T-helper 17 cell (primary cell): ENCODE measurements at regions not wholly inside any gene's neighbourhood (a gene's known extent, or its start where the extent isn't known, plus 50 kb on each side); places are given as distances from the start of the nearest gene placed in this dataset.

Experiments
- ATAC-seq: fragments of 150-1000 bp; cut with Tn5 transposase; 2 replicates; pipeline ENCODE4 v1.10.0; 2021; ENCODE audit warnings: mild to moderate bottlenecking, moderate library complexity
- DNase-seq, 3 donors: peaks; one replicate each; pipeline versions ENCODE4 v3.0.0 to v3.0.0-alpha.2; 2020 to 2021
- H3K9me3 ChIP-seq: one replicate; pipeline ENCODE4 v1.7.0; 2013; ENCODE audit warnings: low read length, mild to moderate bottlenecking; ENCODE audit not compliant: control insufficient read depth, poor library complexity, severe bottlenecking
- H3K27ac Mint-ChIP-seq: one replicate; pipeline ENCODE4 v1.8.0; 2022; ENCODE audit warnings: mild to moderate bottlenecking, moderate library complexity, mixed read lengths
- H3K27me3 Mint-ChIP-seq: one replicate; pipeline ENCODE4 v1.8.0; 2022; ENCODE audit warnings: mixed read lengths
- H3K36me3 Mint-ChIP-seq: one replicate; pipeline ENCODE4 v1.8.0; 2022; ENCODE audit warnings: low read depth, mixed read lengths
- H3K4me1 Mint-ChIP-seq: one replicate; pipeline ENCODE4 v1.8.0; 2022; ENCODE audit warnings: mild to moderate bottlenecking, mixed read lengths
- H3K4me3 Mint-ChIP-seq: one replicate; pipeline ENCODE4 v1.8.0; 2022; ENCODE audit warnings: mild to moderate bottlenecking, moderate library complexity, mixed read lengths

DNA sequence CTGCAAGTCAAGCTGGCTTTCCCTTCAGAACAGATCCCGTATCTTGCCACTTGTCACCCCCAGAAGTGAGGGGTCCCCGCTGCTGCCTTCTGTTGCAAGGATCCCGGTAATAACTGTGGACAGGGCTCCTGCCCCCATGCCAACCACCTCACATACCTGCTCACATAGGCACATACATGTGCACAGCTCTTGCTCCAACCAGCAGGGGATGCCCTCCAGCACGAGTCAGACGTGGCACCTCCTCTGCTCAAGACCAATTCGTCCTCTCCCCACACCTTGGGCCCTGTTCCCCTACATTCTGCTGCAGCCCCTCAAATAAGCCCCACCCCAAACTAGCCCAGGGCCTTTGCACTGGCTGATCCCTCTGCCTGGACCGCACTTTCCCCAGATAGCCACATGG is 163.3 kb downstream of the CRYBB2 start:
- no peaks in the 10 kb centered on the region for H3K9me3 ChIP-seq
- no peak for DNase-seq
- H3K36me3 Mint-ChIP-seq: peaks cover 2% of the 10 kb centered on the region
- no peak overlapping the region for H3K4me3 Mint-ChIP-seq
- no peak overlapping the region for H3K27ac Mint-ChIP-seq
- peaks cover 36% of the 10 kb centered on the region for H3K4me1 Mint-ChIP-seq
- no peaks in the 10 kb centered on the region for H3K27me3 Mint-ChIP-seq
- ATAC-seq: no peak

DNA sequence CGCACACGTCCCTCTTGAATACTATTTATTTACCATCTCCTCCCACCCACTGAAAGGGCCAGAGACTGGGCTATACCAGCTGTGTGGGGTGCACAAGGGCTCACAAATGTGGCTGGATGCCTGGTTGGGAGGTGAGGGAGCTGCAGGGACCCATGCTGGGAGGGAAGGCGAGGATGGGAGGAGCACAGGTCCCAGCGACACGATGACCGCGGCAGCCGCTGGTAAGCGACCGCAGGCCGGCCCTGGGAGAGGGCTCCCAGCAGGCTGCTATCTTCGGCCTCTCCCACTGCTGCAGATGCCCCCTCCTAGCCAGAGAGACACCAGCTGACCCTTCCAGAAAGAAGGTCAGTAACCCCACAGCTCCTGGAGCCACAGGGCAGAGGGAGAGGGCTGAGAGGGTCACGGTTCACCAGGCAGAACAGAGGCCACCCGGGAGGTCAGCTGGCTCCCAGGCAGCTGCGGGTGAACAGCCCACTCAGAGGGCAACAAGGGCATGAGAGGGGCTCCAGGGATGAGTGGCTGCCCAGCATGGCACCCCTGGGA is 163.9 kb downstream of the CRYBB2 start:
- no peak overlapping the region for H3K27ac Mint-ChIP-seq
- ATAC-seq: no peak
- peaks cover 37% of the 10 kb centered on the region for H3K4me1 Mint-ChIP-seq
- H3K4me3 Mint-ChIP-seq: no peak overlapping the region
- no peaks in the 10 kb centered on the region for H3K27me3 Mint-ChIP-seq
- DNase-seq: no peak
- H3K9me3 ChIP-seq: no peaks in the 10 kb centered on the region
- peaks cover 2% of the 10 kb centered on the region for H3K36me3 Mint-ChIP-seq

DNA sequence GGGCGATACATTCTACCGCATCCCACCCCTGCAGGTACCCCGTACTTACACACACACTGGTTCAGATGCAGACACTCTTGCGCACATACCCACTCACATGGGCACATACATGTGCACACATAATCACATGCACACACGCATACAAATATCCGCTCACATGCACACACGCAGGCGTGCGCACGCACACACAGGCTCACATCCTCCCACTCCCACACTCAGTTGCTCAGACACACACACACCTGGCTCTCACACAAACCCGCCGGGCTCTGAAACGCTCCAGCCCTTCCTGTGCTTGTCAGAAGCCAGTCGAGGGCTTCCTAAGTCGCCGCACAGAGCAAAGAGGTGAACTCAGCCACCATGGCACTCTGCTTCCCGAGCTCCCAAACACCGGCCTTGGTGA is 164.5 kb downstream of the CRYBB2 start:
- no peak for ATAC-seq
- Mint-ChIP-seq H3K27me3 (no peaks in the 10 kb centered on the region), H3K4me1 (peaks cover 43% of the 10 kb centered on the region), H3K4me3 (no peak overlapping the region), H3K36me3 (peaks cover 2% of the 10 kb centered on the region), H3K27ac (no peak overlapping the region)
- DNase-seq: no peak
- no peaks in the 10 kb centered on the region for H3K9me3 ChIP-seq

DNA sequence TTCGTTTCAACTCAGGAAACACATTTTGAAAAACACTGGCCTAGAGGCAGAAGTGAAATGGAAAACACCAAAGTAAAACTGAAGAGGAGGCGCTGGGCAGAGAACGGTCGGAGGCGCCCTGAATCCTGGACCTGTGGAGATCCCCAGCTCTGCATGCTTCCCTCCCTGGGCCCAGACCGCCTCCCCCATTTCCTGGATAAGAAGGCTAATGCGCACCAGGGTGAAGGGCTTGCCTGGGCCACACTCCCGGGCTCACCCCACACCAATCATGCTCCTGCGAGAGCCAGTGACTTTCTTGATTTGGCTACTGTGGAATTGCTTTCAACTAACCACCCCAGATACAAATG is 167.1 kb downstream of the CRYBB2 start:
- ATAC-seq: no peak
- Mint-ChIP-seq H3K4me1 (peaks cover 54% of the 10 kb centered on the region), H3K27ac (peak overlapping the region; percentile 81), H3K36me3 (no peaks in the 10 kb centered on the region), H3K4me3 (no peak overlapping the region), H3K27me3 (no peaks in the 10 kb centered on the region)
- DNase-seq: no peak
- no peaks in the 10 kb centered on the region for H3K9me3 ChIP-seq

DNA sequence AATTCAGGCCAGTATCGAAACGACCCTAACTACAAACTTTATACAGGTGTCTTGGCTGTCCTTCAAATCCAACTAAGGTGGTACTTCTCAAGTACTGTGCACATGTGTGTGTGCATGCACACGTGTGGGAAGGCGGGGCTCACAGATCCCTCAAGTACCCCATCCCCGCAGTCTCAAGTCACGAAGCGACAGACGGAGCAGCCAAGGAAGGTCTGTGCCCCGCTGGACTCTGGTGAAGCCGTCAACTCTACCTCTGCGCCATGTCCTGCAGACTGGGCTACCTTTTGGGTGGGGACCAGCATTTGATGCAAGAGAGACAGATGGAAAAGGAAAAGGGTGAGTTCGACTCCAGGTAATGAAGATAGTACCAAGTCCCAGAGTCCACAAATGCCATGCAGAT is 169.0 kb downstream of the CRYBB2 start:
- Mint-ChIP-seq H3K36me3 (no peaks in the 10 kb centered on the region), H3K27ac (peak overlapping the region; percentile 82), H3K4me3 (no peak overlapping the region)

DNA sequence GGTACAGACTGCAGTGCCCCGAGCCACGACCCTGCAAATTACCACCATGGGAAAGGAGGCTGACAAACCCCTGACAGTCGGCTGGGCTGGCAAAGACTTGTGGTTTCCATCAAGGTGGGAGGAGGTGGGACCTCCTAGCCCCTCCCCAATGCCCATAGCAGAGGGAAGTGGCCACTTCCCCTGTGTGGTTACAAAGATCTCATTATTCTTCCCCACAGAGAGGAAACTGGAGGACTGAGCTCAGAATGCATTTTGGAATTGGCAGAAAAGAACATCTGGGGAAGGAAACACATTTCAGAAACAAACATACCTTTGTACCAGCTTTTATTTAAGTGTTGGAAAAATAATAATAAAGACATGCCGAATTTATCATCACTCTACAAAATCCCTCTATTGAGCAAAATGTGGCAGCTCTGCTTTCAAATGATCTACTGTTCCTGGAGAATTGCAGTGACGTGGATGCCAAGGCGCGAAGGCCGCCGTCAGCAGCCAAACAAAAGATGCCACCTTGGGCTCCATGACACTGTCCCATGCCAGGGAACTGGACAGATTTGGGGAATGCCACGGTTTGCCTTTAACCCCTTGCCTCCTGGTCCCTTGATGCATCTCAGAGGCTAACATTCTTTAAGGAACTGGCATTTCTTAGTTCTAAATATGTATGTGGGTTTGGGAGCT is 169.6 kb downstream of the CRYBB2 start:
- no peak for ATAC-seq
- Mint-ChIP-seq H3K36me3 (no peaks in the 10 kb centered on the region), H3K27me3 (no peaks in the 10 kb centered on the region), H3K4me1 (peaks cover 44% of the 10 kb centered on the region), H3K4me3 (no peak overlapping the region), H3K27ac (peak overlapping the region; percentile 82)
- DNase-seq: no peak
- no peaks in the 10 kb centered on the region for H3K9me3 ChIP-seq

More for the DNA sequence above, 169.0 kb downstream of the CRYBB2 start:
- no peaks in the 10 kb centered on the region for H3K9me3 ChIP-seq
- ATAC-seq (no peak), DNase-seq (no peak)
- no peaks in the 10 kb centered on the region for H3K27me3 Mint-ChIP-seq
- peaks cover 46% of the 10 kb centered on the region for H3K4me1 Mint-ChIP-seq

DNA sequence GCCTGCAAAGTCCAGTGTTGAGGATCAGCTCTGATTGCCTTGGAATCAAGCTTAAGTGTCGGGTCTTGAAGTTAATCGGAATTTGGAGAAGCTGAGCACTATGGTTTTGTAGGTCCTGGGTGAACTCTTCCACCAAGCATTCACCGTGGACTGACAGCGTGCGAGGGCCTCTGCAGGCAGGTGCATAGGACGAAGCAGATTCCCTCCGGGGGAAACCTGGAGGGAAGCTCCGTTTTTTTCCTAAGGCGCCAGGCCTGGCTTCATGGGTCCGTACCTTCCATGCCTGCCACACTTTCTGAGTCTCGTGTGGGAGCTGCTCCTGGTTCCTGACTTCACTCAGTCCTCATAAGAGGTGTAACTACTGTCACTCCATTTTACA is 170.1 kb downstream of the CRYBB2 start:
- Mint-ChIP-seq H3K27me3 (no peaks in the 10 kb centered on the region), H3K27ac (peak overlapping the region; percentile 82), H3K4me3 (no peak overlapping the region), H3K36me3 (no peaks in the 10 kb centered on the region), H3K4me1 (peaks cover 42% of the 10 kb centered on the region)
- no peaks in the 10 kb centered on the region for H3K9me3 ChIP-seq
- ATAC-seq (no peak), DNase-seq (no peak)

DNA sequence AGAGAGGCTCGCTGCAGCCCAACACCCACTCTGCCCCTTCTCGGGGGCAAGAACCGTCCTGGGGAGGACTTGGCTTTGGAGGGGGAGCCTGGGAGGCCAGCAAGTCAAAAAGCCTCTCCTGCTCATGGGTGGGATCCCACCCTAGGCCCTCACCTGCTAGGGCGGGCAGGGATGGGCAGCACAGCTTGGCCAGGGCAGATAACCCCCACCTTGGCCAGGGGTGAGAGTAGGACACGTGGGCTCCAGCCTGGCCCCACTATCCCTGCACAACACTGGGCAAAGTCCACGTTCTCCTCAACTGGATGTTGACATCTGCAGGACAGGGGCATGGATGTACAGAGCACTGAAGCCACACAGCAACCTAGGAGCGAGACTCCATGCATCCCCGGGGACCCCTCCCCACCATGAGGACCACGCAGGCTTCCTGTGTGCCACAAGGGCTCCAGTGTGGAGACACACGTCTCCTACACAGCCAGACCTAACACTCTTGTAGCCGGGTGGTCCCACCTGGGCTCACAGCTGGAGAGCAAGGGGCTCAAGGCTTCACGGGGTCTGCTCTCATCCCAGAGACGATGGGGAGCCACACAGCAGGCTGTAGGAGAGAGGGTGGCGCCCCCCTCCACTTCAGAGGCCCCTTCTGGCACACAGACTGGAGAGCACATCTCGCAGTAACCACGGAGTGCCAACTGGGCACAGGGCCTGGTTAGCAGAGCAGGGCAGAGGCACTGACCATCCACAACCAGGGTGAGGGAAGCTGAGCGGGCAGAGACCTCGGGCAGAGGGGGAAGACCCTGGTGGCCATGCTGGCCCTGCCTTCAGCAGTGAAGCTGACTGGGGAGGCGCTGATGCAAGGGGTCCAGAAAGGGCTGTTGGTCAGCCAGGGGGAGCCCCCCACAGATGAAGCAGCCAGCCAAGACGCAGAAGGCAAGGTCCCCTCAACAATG is 171.1 kb downstream of the CRYBB2 start:
- H3K4me1 Mint-ChIP-seq: peaks cover 42% of the 10 kb centered on the region
- H3K27me3 Mint-ChIP-seq: no peaks in the 10 kb centered on the region
- DNase-seq: no peak
- H3K4me3 Mint-ChIP-seq: no peak overlapping the region
- H3K9me3 ChIP-seq: no peaks in the 10 kb centered on the region
- no peak for ATAC-seq
- peaks cover 2% of the 10 kb centered on the region for H3K36me3 Mint-ChIP-seq
- H3K27ac Mint-ChIP-seq: no peak overlapping the region

DNA sequence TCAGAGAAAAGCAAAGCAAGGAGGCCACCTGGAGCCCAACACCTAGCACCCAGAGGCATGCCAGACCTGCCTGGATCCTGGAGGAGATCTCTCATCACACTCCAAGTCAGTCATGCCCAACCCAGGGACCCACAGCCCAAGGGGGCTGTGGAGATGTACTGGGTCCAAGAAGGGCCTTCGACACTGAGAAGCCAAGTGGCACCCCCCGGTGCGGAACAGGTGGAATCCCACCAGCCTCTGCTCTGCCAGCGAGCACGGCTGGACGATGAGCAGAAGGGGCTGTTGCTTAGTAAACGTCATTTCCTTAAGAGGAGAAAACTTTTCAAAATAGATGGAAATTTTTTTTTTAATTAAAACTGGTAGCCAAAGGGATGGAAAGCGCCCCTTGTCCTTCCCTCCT is 171.9 kb upstream of the GRK3 start:
- no peak overlapping the region for H3K4me3 Mint-ChIP-seq
- no peaks in the 10 kb centered on the region for H3K9me3 ChIP-seq
- no peak for DNase-seq
- no peak overlapping the region for H3K27ac Mint-ChIP-seq
- no peak for ATAC-seq
- no peaks in the 10 kb centered on the region for H3K27me3 Mint-ChIP-seq
- H3K4me1 Mint-ChIP-seq: peaks cover 31% of the 10 kb centered on the region
- peaks cover 2% of the 10 kb centered on the region for H3K36me3 Mint-ChIP-seq

DNA sequence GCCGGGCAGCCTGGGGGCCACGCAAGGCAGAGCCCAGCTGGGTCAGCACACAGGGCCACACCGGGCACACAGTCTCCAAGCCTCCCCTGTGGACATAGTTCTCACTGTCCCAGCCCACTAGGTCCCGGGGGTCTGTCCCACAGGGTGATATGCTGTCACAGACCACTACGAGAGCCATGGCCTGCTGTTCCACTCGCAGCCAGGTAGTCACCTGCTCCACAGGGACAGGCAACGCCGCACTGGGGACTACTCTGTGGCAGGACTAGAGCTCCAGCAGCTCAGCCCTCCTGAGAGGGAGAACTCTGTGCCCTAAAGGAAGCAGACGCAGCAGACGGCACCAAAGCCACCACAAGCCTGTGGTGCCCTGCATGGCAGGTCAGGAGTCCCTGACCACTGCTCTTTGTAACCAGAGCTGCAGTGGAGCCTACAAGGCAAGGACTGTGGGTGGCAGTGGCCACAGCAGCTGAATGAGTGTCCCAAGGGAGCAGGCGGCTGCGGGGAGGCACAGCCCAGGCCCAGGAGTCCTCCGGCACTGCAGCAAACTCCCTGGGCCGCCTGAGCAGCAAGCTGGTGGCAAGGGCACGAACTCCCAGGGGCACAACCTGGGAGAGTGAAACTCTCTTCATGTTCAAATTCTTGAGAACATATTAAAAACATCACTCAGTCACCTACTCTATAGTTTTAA is 171.2 kb upstream of the GRK3 start:
- H3K9me3 ChIP-seq: no peaks in the 10 kb centered on the region
- Mint-ChIP-seq H3K4me1 (peaks cover 30% of the 10 kb centered on the region), H3K4me3 (no peak overlapping the region)

DNA sequence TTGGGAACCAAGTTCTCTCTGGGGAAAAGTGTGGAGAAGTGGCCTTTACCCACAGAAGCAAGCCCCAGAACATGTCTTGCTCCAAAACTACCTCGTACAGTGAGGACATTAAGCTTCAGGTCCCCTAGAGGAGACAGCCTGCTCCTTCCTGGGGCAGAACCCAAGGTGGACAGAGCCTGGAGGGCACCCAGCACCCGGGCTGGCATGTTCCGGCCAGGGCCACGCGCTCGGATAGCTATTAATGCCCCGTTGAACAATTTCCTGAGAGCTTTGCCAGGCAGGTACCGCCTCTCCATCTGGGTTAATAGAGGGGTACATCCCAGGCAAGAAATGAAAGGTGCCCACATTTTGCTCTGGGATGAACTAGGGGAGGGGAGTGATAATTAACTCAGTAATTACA is 169.0 kb upstream of the GRK3 start:
- Mint-ChIP-seq H3K27ac (no peak overlapping the region), H3K27me3 (no peaks in the 10 kb centered on the region)
- ATAC-seq: no peak

More for the DNA sequence above, 171.2 kb upstream of the GRK3 start:
- no peak for DNase-seq
- no peak overlapping the region for H3K27ac Mint-ChIP-seq
- ATAC-seq: no peak
- no peaks in the 10 kb centered on the region for H3K27me3 Mint-ChIP-seq
- H3K36me3 Mint-ChIP-seq: peaks cover 2% of the 10 kb centered on the region

DNA sequence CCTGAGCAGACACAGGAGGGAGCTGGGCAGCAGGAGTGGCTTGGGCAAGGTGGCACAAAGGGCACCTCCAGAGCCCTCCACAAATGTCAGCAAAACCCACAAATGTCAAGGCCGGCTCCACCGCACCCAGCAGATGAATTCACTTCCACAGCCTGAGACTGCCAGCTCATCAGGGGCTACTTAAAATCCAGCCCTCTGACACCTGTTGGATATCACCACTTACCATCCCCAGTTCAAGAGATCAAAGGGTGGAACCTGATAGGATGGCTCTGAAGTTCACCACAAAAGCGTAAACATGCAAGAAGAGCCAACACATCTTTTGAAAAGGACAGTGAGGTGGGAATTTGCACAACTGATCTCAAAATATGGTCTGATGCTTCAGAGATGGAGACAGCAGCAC is 168.6 kb upstream of the GRK3 start:
- Mint-ChIP-seq H3K4me1 (peaks cover 14% of the 10 kb centered on the region), H3K36me3 (peaks cover 2% of the 10 kb centered on the region), H3K27me3 (no peaks in the 10 kb centered on the region), H3K4me3 (no peak overlapping the region), H3K27ac (no peak overlapping the region)
- ATAC-seq: no peak
- no peak for DNase-seq
- no peaks in the 10 kb centered on the region for H3K9me3 ChIP-seq

More for the DNA sequence above, 169.0 kb upstream of the GRK3 start:
- Mint-ChIP-seq H3K36me3 (peaks cover 2% of the 10 kb centered on the region), H3K4me3 (no peak overlapping the region), H3K4me1 (peaks cover 17% of the 10 kb centered on the region)
- DNase-seq: no peak
- no peaks in the 10 kb centered on the region for H3K9me3 ChIP-seq

DNA sequence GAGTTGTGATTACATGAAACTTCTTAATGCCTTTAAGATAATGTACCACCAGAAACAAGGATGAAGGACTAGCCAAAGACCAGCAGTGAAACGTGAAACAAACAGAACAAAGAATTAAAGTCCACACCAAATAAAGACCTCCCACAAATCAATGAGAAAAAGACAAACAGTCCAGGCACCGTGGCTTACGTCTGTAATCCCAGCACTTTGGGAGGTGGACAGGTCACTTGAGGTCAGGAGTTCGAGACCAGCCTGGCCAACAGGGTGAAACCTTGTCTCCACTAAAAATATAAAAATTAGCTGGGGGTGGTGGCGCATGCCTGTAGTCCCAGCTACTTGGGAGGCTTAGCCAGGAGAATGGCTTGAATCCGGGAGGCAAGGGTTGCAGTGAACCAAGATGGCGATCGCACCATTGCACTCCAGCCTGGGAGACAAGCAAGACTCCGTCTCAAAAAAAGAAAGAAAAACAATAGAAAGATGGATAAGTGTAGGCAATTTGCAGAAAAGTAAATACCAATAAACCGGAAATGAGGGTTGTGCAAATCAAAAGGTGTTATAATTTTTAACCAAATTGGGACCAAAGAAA is 167.8 kb upstream of the GRK3 start:
- Mint-ChIP-seq H3K4me3 (no peak overlapping the region), H3K36me3 (peaks cover 2% of the 10 kb centered on the region), H3K27ac (no peak overlapping the region)

More for the DNA sequence above, 167.8 kb upstream of the GRK3 start:
- no peaks in the 10 kb centered on the region for H3K27me3 Mint-ChIP-seq
- ATAC-seq (no peak), DNase-seq (no peak)
- peaks cover 18% of the 10 kb centered on the region for H3K4me1 Mint-ChIP-seq
- no peaks in the 10 kb centered on the region for H3K9me3 ChIP-seq
